Nucleus accumbens (tissue), 56 donors: ENCODE measurements at regions not wholly inside any gene's neighbourhood (a gene's known extent, or its start where the extent isn't known, plus 50 kb on each side); places are given as distances from the start of the nearest gene placed in this dataset.

Source experiments
- DNase-seq, 56 donors: peaks; one replicate each; lab custom pipeline; 2025; lab: John Stamatoyannopoulos, UW

- DNase-seq = no peak
Measured at GRCh38 chr3:106371221-106371970, 502.6 kb upstream of the CBLB start.

GRCh38 chr3:106371971-106372805, 503.4 kb upstream of the CBLB start:
- DNase-seq = no peak

- no peak for DNase-seq
Measured at GRCh38 chr3:106372806-106373190, 504.0 kb upstream of the CBLB start.

- DNase-seq = no peak
Measured at GRCh38 chr3:106376016-106376570, 507.3 kb upstream of the CBLB start.

- no peak for DNase-seq
Measured at GRCh38 chr3:106379251-106379750, 510.5 kb upstream of the CBLB start.

- no peak for DNase-seq
Measured at GRCh38 chr3:106380232-106380631, 511.4 kb upstream of the CBLB start.

GRCh38 chr3:106381286-106381938, 512.6 kb upstream of the CBLB start:
- DNase-seq = no peak

- DNase-seq = no peak
Measured at GRCh38 chr3:106381939-106382335, 513.1 kb upstream of the CBLB start.

GRCh38 chr3:106386050-106386449, 517.2 kb upstream of the CBLB start:
- no peak for DNase-seq

GRCh38 chr3:106392915-106393314, 524.1 kb upstream of the CBLB start:
- DNase-seq = no peak

- no peak for DNase-seq
Measured at GRCh38 chr3:106397006-106397405, 528.2 kb upstream of the CBLB start.

- no peak for DNase-seq
Measured at GRCh38 chr3:106398891-106399600, 530.2 kb upstream of the CBLB start.

GRCh38 chr3:106399761-106400160, 530.9 kb upstream of the CBLB start:
- DNase-seq = no peak

- no peak for DNase-seq
Measured at GRCh38 chr3:106401666-106402490, 533.1 kb upstream of the CBLB start.

- no peak for DNase-seq
Measured at GRCh38 chr3:106403371-106404145, 534.7 kb upstream of the CBLB start.

- no peak for DNase-seq
Measured at GRCh38 chr3:106413683-106414082, 544.9 kb upstream of the CBLB start.

GRCh38 chr3:106420628-106421027, 551.8 kb upstream of the CBLB start:
- DNase-seq = no peak

GRCh38 chr3:106421426-106421825, 552.6 kb upstream of the CBLB start:
- no peak for DNase-seq

GRCh38 chr3:106421909-106422308, 553.1 kb upstream of the CBLB start:
- DNase-seq = no peak
